Liver (tissue), 8 donors: ENCODE measurements at regions not wholly inside any gene's neighbourhood (a gene's known extent, or its start where the extent isn't known, plus 50 kb on each side); places are given as distances from the start of the nearest gene placed in this dataset.

Experiments
- DNase-seq: peaks from one replicate; pipeline ENCODE4 v3.0.0-alpha.2; 2017; ENCODE audit warnings: low spot score
- H3K27ac ChIP-seq, 2 donors: one replicate each; pipeline ENCODE4 v1.7.0; 2013; ENCODE audit warnings: inconsistent platforms in 2 of 2, low read length in 2 of 2, control low read depth in 1 of 2, low read depth in 1 of 2, mild to moderate bottlenecking in 1 of 2
- H3K27me3 ChIP-seq, 4 donors: one replicate each; pipeline versions ENCODE4 v1.6.1 to v1.7.0; 2013; ENCODE audit warnings: low read length in 3 of 4, inconsistent platforms in 1 of 4, mild to moderate bottlenecking in 1 of 4, moderate library complexity in 1 of 4; ENCODE audit not compliant: control insufficient read depth in 4 of 4, insufficient read depth in 4 of 4
- H3K36me3 ChIP-seq, 4 donors: one replicate each; pipeline versions ENCODE4 v1.6.1 to v1.7.0; 2013; ENCODE audit warnings: low read length in 3 of 4, mild to moderate bottlenecking in 3 of 4, low read depth in 1 of 4, moderate library complexity in 1 of 4; ENCODE audit not compliant: control insufficient read depth in 4 of 4, insufficient read depth in 3 of 4
- H3K4me1 ChIP-seq, 4 donors: one replicate each; pipeline versions ENCODE4 v1.6.1 to v1.7.0; 2013; ENCODE audit warnings: low read length in 3 of 4, mild to moderate bottlenecking in 3 of 4, moderate library complexity in 1 of 4; ENCODE audit not compliant: control insufficient read depth in 4 of 4, insufficient read depth in 4 of 4
- H3K4me3 ChIP-seq, 3 donors: one replicate each; pipeline versions ENCODE4 v1.6.1 to v1.7.0; 2013; ENCODE audit warnings: low read length in 3 of 3, control low read depth in 1 of 3, low read depth in 1 of 3, mild to moderate bottlenecking in 1 of 3
- H3K9ac ChIP-seq, 2 donors: one replicate each; pipeline ENCODE4 v1.7.0; 2013; ENCODE audit warnings: low read length in 2 of 2, mild to moderate bottlenecking in 2 of 2, moderate library complexity in 2 of 2, control low read depth in 1 of 2, low read depth in 1 of 2
- H3K9me3 ChIP-seq, 4 donors: one replicate each; pipeline versions ENCODE4 v1.6.1 to v1.7.0; 2013; ENCODE audit warnings: low read length in 3 of 4; ENCODE audit not compliant: control insufficient read depth in 4 of 4
- CTCF ChIP-seq: fragments of 150-350 bp; IDR thresholded peaks from 2 replicates; pipeline ENCODE4 v1.5.1; 2017; ENCODE audit warnings: improper control_type of control experiment, low read depth, low read length; ENCODE audit not compliant: missing input control
- GABPA ChIP-seq, 2 donors: IDR thresholded peaks in 1 of 2; conservative IDR thresholded peaks in 1 of 2; 2 replicates each; pipeline ENCODE4 v1.6.1; 2016; ENCODE audit warnings: antibody characterized with exemption in 2 of 2, mild to moderate bottlenecking in 1 of 2, moderate library complexity in 1 of 2
- HNF4A ChIP-seq, 2 donors: conservative IDR thresholded peaks; 2 replicates each; pipeline ENCODE4 v1.6.1; 2016; ENCODE audit warnings: antibody characterized with exemption in 2 of 2, mild to moderate bottlenecking in 2 of 2
- JUND ChIP-seq, 2 donors: IDR thresholded peaks; 2 replicates each; pipeline ENCODE4 v1.6.1; 2016; ENCODE audit warnings: antibody characterized with exemption in 2 of 2
- MAX ChIP-seq: IDR thresholded peaks from 2 replicates; pipeline ENCODE4 v1.6.1; 2016; ENCODE audit warnings: antibody characterized with exemption
- NR2F2 ChIP-seq: IDR thresholded peaks from 2 replicates; pipeline ENCODE4 v1.6.1; 2016; ENCODE audit warnings: antibody characterized with exemption
- REST ChIP-seq: IDR thresholded peaks from 2 replicates; pipeline ENCODE4 v1.6.1; 2016; ENCODE audit warnings: antibody characterized with exemption, mild to moderate bottlenecking
- TAF1 ChIP-seq: conservative IDR thresholded peaks from 2 replicates; pipeline ENCODE4 v1.6.1; 2016; ENCODE audit warnings: antibody characterized with exemption, mild to moderate bottlenecking
- WGBS: extraction: QIAGEN DNeasy Blood & Tissue Kit; methylation state at CpG from one replicate; pipeline ENCODE4 v1.1.7; 2013; 5-methylcytosine and 5-hydroxymethylcytosine counted together
- donor health status: healthy.
- donor health status: healthy.
- donor health status: healthy.
- donor health status: healthy.
- donor health status: healthy.

- TF ChIP-seq REST: no peak
- TF ChIP-seq TAF1: no peak
- no peak for TF ChIP-seq NR2F2
- no peak for TF ChIP-seq GABPA (IDR thresholded peaks at IDR 0.05 in 1 of 2, conservative IDR thresholded peaks at IDR 0.05 in 1 of 2)
Observed at GRCh38 chr2:217203086-217203485, 343.2 kb upstream of the TNP1 start (continued).

GRCh38 chr2:217199255-217199630 lies 339.4 kb upstream of the TNP1 start:
- 82% methylated on average over 2 of the region's 2 CpGs for WGBS
- Histone ChIP-seq H3K4me1 (no peaks in the 10 kb centered on the region), H3K9me3 (peaks cover 1 to 6% (median 4%) of the 10 kb centered on the region in 4 donors), H3K36me3 (no peaks in the 10 kb centered on the region), H3K27me3 (peaks cover 0 to 2% (median 0%) of the 10 kb centered on the region in 4 donors), H3K9ac (no peak overlapping the region), H3K27ac (no peak overlapping the region), H3K4me3 (no peak overlapping the region)
- TF ChIP-seq MAX: no peak
- TF ChIP-seq JUND (IDR thresholded peaks at IDR 0.05): no peak
- TF ChIP-seq HNF4A (conservative IDR thresholded peaks at IDR 0.05): no peak
- TF ChIP-seq NR2F2: no peak
- no peak for DNase-seq

GRCh38 chr2:217195658-217196446 lies 336.0 kb upstream of the TNP1 start:
- TF ChIP-seq HNF4A (conservative IDR thresholded peaks at IDR 0.05) (no peak), NR2F2 (peak; percentile 49), CTCF (no peak), REST (no peak)
- Histone ChIP-seq H3K4me3 (no peak overlapping the region), H3K27me3 (peaks cover 0 to 2% (median 0%) of the 10 kb centered on the region in 4 donors), H3K9me3 (peaks cover 1 to 8% (median 4%) of the 10 kb centered on the region in 4 donors), H3K27ac (no peak overlapping the region), H3K36me3 (no peaks in the 10 kb centered on the region), H3K9ac (no peak overlapping the region), H3K4me1 (no peaks in the 10 kb centered on the region)
- 51% methylated on average over 7 of the region's 7 CpGs for WGBS
- no peak for DNase-seq
